ENCODE measurements at regions not wholly inside any gene's neighbourhood (a gene's known extent, or its start where the extent isn't known, plus 50 kb on each side); places are given as distances from the start of the nearest gene placed in this dataset.

DNA sequence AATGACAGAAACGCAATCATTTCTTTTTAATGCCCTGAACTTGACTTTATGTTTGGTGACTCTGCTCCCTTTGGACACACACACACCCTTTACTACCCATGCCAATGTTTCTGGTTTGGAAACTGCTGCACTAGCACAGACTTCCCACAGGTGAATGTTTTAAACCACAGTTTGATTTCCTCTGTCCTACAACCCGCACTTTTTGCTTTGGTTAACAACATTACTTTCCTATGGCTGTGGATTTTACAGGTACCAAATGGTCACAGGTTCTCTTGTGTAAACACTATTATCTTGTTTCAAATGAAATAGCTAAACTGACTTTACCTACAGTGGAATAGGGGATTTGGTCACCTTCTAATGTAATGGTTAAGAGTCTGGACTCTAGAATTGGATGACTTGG, 51.5 kb upstream of the ZNF644 start:
- TF ChIP-seq EZH2 (optimal IDR thresholded peaks at IDR 0.05; ENCODE audit: low read depth, low read length) = no peak
- TF ChIP-seq, protein P1, sequence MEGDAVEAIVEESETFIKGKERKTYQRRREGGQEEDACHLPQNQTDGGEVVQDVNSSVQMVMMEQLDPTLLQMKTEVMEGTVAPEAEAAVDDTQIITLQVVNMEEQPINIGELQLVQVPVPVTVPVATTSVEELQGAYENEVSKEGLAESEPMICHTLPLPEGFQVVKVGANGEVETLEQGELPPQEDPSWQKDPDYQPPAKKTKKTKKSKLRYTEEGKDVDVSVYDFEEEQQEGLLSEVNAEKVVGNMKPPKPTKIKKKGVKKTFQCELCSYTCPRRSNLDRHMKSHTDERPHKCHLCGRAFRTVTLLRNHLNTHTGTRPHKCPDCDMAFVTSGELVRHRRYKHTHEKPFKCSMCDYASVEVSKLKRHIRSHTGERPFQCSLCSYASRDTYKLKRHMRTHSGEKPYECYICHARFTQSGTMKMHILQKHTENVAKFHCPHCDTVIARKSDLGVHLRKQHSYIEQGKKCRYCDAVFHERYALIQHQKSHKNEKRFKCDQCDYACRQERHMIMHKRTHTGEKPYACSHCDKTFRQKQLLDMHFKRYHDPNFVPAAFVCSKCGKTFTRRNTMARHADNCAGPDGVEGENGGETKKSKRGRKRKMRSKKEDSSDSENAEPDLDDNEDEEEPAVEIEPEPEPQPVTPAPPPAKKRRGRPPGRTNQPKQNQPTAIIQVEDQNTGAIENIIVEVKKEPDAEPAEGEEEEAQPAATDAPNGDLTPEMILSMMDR (IDR thresholded peaks at IDR 0.05; ENCODE audit: low read length) = no peak

Data from MM.1S (cell line).